GM18868 (cell line): ENCODE measurements at regions not wholly inside any gene's neighbourhood (a gene's known extent, or its start where the extent isn't known, plus 50 kb on each side); places are given as distances from the start of the nearest gene placed in this dataset.

ENCODE experiments used
- ATAC-seq: cut with Tn5 transposase; IDR thresholded peaks from one replicate; pipeline ENCODE4 v1.9.1; 2021; ENCODE audit warnings: mild to moderate bottlenecking, moderate library complexity; ENCODE audit not compliant: unreplicated experiment

DNA sequence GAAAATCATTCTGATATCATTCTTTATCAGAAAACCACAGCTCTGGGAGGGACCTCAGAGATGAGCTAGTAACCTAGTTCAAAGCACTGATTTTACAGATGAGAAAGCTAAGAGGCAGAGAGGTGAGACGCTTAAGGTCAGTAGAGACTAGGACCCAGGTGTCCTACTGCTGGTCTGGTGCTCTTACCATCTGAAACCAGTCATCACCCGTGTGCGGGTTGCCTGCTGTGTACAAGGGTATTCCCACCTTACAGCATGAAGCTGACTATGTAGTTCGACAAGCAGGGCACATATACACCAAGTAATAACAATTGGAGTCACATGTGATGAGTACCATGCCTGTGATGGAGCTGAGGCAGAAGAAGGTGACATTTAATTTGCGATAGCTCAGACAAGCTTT, 133.7 kb downstream of the ADAMTS15 start:
- no peak for ATAC-seq

DNA sequence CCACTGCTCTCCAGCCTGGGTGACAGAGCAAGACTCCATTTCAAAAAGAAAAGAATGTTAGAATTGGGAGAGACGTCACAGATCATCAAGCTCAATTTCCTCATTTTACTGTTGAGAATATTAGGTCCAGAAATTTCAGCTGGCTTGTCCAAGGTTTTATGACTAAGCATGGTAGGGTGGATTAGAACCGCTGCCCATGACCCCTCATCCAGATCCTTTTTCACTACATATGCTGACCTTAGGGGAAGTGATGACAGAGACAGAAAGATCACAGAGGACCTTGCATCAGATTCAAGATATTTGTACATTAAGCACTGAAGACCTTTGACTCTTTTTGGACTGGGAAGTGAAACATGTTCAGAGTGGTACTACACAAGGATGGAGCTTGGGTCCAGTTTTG, 134.5 kb downstream of the ADAMTS15 start:
- no peak for ATAC-seq

DNA sequence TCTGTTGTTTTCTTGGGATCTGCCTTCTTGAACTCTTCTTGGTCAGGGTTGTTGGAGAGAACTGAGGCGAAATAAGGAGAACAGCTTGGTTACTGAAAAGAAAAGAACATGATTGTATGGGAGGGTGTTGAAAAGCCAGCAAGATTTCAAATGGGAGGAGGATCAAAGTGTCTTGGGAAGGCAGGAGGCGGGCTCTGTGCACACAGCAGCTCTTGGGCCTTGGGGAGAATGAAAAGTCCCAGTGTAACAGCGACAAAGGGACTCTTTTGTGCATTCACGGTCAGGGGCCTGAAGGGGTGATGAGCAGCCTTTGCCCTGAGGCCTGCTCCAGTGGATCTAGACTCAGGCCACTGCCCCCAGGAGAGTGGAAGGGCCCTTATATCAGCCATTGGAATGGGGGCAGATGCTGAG, 135.4 kb downstream of the ADAMTS15 start:
- no peak for ATAC-seq

DNA sequence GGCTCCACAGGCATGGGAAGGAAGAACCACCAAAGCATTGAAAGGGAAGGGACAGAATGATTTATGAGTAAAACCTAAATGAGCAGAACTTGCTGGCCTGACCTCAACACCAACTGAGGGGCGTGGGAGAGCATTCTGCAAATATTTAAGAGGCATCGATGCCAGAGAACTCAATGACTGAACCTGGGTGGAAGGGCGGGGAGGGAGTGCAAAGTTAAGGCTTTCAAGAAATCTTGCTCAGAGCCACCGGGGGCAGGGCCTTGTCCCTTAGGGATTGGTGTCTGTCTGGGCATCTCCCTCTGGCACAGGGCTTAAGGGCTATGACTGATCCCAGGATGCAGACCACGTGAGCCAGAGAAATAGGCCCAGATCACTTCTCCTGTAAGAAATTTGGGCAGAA, 137.1 kb downstream of the ADAMTS15 start:
- ATAC-seq, result no peak

DNA sequence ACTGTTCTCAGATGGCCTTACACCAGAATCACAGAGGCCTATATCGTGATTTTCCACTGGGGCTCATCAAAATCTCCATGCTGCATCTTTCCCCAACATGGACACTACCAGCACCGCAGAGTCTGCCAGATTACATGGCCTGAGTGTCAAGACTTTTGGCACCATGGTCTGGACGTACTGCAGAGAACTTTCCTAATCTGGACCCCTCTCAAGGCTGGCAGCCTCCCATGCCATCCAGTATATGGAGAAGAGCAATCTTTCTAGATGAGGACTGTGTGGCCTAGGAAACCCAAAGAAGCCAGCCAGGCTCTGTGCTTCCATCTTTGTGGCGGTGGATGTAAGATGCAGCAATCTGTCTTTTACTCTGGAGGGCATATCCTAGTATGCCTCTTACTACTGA, 139.2 kb downstream of the ADAMTS15 start:
- ATAC-seq, result no peak

DNA sequence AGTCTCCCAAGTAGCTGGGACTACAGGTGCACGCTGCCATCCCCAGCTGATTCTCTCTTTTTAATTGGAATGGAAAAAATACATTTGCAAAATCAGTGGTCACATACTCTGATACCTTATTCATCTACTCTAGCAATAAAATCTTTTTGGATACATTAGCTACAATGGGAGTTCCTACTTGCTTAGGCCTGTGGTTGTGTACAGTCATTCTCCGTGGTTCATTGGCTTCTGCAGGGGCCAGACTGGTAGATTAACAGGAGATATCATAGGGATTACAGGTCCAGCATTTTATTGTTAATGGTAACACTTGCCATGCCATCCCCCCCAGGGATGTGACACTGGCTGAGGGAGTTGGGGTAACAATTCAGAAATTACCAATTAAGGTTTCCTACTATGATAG, 140.0 kb downstream of the ADAMTS15 start:
- ATAC-seq, result no peak

DNA sequence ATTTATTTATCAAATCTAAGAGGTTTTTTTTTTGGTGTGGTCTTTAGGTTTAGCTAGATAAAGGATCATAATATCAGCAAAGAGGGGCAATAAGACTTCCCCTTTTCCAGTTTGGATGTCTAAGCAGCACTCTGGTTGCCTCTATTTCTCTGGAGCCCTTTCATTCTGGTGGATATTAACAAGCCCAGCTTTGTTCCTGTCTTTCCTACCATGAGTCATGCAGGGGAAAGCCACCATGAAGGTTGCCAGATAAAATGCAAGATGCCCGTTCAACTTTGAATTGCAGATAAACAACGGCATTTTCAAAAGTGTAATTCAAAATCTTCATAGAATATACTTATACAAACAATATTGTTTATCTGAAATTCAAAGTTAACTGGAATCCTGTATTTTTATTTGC, 143.6 kb downstream of the ADAMTS15 start:
- no peak for ATAC-seq

DNA sequence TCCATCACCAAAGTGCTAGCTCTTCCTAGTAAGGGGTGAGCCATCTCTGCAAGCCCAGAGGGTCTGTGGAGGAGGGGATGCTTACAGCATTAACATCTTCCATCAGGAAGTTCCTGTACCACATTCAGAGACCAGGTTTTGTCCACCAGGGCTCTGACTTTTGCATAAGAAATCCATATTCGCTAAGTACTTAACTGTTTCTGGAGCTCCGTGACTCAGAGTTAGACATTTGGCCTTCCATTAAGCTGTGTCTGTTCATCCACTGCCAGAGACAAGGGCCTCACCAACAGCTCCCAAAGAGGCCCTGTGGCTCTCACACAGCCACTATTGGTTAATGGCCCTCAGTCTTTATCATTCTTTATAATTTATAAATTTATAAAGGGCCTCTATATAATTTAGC, 144.6 kb downstream of the ADAMTS15 start:
- ATAC-seq, result no peak

DNA sequence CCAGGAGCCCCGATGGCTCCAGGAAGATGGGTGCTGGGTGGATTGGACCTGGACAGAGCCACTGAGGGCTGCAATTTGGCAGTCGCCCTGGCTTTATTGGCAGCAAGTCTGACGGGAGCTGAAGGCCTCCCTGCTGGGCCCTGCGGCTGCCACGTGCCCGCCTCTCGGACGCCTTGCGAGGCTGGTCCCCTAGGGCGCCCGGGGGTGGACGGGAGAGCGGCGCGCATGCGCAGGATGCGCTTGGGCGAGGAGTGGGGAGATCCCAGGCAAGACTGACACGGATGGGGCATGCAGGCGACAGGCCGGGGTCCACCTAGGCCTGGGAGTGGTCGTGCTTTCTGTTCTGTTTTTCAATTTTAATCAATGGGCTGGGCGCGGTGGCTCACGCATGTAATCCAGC, 150.0 kb downstream of the ADAMTS15 start:
- ATAC-seq, result no peak

DNA sequence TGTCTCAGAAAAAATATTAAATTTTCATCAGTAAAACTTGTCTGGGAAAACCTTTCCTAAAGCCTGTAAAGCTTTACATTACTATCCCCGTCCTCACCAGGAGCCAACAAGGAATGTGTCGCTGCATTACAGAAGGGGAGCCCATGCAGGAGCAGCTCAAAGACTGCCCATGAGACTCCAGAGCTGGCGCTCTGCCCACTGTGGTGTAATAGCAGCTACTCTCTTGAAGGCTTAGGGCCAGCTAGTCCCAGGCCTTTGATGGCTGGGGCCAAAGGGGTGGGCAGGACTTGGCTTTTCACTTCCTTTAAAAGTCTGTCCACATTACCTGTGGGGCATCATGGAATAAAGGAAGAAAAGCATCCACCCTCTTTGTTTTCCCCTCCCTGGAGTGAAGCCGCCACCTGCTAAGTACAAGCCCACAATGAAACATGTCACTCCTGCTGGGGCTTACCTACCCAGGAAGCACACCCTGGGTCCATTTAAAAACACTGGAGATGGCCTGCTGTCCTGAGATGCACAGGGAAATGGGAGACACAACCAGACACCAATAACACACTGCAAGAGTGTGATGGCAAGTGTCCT, 150.7 kb downstream of the ADAMTS15 start:
- ATAC-seq, result no peak

DNA sequence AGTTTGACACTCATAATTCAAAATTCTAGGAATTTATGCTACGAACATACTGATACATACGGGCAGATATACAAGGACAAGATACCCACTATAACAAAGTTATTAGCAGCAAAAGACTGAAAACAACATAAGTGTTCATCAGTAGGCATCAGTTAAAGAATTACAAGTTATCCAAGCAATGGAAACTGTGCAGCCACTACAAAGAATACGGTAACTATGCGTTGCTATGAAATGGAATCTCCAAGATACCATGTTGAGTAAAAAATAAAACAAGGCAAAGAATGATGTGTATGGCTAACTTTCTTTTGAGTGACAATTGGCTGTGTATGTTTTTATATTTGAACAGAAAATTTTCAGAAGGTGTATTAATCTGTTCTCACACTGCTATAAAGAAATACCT, 151.7 kb downstream of the ADAMTS15 start:
- no peak for ATAC-seq

DNA sequence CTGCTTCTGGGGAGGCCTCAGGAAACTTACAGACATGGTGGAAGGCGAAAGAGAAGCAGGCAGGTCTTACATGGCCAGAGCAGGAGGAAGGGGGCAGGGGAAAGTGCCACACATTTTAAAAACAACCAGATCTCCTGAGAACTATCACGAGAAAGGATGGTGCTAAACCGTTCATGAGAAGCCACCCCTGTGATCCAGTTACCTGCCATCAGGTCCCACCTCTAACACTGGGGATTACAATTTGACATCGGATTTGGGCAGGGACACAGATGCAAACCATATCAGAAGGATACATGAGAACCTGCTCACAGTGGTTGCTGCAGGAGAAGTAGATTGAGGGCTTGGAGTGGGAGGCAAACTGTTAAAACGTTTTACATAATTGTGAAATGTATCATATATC, 152.2 kb downstream of the ADAMTS15 start:
- no peak for ATAC-seq

DNA sequence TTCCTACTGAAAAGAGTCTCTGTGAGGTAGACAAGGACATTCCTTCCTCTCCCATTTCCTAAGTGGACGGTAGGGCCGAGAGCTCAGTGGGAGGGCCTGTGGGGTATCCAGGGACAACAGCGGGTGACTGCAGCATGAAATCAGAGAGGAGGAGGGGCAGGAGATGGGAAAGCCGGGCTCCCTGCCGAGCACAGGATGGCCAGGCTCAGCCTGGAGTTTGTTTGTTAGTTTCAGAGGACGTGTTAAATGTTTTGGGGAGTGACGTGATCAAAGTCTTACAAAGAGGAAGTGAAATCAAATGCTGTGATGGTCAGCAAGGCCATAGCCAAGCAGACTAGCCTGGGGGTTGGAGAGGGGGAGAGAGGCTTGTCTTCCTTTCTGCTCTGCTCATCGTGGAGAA, 152.7 kb downstream of the ADAMTS15 start:
- no peak for ATAC-seq

DNA sequence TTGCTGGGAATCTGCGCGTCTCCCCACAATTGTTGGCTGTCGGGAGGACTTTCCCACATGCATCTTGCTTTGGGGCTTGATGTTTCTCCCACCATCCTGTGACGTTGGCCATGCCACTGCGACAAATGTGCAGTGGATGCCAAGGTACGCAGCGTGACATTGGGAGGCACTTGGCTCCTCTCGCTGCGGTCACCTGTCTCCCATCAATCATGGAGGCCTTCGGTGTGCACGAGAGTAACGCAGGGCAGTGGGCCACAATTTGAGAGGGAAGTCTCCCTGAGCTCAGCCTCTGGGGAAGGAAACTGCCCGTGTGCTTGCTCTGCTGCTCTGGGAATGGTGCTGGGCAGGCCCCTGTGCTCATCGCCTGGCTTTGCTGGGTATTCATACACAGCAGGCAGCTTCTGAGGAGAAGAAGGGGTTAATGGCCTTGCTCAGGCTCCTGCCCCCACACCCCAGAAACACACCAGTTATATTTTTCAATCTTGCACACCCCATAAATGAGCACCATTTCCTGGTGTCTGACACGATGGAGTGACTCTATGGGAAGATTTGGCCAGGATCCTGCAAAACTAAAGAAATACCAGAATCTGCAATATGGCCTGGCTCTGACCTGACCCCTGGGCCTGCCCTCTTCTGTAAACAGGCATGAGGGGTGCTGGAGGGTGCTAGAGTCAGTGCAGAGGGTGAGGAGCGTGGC, 153.5 kb downstream of the ADAMTS15 start:
- no peak for ATAC-seq

DNA sequence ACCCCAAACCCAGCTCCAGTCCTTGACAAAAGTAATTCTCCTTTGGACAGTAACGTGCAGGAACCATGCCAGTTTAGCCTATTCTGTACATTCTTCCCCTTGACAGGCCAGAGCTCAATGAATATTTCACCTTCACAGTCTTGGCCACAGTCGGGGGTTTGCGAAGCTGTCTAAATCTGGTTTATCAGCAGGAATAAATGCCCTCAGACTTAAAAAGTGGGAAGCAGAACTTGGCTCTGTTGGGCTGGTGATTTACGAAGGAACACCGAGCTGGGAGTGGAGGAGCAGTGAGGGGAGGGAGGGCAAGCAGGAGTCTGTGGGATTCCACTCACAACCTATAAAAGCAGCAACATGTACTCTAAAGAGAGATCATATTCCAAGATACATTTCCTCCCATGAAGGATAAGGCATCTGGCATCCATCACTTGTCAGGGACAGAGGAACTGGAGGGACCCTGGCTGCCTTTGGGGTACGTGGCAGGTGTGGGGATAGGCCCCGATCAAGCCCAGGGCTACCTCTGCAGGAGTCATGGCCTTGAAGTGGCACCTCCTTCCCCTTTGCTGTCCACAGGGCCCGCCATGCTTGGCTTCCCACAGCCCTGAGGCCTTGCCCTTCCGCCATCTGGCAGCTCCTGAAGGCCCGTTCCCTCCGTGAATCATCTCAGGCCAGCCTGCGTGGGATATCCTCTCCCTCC, 154.3 kb downstream of the ADAMTS15 start:
- no peak for ATAC-seq

DNA sequence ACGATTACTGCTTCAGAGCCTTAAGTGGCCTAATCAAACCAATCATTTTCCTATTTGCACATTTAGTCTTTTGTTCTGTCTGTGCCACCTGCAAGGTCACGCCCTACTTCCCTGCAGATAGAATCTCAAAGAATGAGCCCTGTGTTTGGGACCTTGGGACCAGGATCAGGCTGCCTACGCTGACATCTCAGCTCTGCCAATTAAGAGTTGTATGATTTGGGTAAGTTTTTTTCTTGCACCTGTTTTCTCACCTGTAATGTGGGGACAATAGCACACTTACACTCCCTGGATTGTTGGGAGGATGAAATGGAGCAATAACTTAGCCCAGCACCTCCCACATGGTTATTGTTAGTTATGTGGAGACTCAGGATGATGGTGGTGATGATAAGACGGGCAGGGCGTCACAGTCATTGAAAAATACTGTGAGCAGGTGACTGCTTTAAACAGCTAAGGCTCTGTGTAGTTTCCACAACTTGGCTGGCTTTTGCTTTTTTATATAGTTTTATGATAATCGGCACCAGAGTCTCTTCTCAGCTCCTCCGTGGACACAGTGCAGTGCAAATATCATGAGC, 155.0 kb downstream of the ADAMTS15 start:
- ATAC-seq, result no peak

DNA sequence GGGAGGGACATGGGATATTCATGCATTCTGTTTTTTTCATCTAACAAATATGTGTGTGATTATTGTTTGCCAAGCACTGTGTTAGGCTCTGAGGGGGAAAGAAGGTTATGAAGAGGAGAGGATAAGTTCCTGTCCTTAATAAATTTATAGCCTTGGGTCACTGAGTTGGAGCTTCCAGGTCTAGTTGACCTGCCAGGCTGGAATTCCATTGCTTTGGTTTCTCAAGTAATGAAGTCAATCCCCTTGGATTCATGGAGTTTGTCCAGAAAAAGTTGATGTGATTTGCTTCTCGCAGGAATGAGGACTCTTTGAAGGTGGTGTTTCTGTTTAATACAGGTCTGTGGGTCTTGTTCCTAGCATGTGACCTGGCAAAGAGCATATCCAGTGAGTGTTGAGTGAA, 156.2 kb downstream of the ADAMTS15 start:
- ATAC-seq, result no peak

DNA sequence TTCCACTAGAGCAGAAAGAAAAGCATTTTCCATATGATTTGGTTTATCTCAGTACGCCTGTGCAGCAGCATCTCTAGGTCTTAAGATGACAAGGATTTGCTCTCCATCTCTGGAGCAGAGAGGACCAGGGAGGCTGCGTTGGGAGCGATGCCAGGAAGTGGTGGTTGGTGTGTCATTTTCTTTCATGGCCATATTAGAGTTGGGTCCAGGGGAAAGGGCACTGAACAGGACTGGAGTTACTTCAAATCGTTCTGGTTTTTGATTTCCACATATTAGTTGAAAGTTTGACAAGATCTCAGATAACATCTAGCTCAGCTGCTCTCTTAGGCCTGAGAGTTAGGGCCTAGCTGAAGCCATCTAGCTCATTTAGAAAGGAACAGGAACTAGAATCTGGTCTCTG, 157.7 kb downstream of the ADAMTS15 start:
- ATAC-seq, result no peak

DNA sequence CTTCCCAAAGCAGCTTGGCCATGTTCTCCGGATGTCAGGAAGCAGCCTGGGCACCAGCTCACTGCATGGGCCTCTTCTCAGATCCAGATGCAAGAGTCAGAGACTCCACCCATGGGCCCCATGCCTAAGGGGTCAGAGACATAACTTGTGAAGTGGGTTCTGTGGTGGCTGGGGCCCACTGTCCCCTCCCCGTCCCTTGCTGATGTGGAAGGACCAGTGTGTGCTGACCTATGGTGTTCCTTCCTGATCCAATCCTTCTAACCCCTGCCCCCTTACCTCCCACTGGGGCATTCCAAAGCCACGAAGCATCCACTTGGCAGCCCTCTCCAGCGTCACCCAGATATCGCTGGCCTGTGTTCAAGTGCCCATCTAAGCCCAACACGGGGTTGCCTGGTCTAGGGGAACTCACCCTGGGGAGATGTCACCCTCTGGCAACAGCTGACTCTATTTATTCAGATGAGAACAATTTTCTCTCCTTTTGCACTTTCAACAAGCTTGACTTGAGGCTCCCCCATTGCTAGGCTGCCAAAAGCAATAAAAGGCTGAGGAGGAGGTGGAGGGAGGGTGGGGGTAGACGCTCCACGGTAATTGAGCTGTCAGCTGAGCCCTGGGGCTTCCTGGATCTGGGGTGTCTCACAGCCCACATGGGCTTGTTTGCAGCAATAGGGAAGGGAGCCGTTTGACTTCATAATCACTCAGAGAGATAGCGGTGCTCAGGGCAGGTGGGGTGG, 158.5 kb downstream of the ADAMTS15 start:
- no peak for ATAC-seq

DNA sequence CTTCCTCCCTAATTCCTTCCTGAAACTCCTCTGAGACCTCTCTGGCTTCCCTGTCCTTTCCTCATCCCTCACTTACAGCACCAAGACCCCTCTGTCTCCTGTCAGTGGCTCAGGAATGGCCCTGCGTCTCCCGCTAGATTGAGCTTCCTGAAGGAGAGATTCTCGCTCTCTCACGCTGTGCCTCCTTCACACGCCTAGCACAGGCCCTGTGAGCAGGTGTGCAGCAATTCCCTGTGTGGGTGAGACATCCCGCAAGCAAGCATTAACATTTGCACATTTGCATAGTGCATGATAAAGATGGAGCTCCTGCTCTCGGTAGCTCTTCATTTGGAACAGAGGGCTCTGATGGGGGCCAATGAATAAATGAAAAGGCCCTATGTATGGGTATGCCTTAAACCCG, 159.8 kb downstream of the ADAMTS15 start:
- no peak for ATAC-seq
